ENCODE measurements at regions not wholly inside any gene's neighbourhood (a gene's known extent, or its start where the extent isn't known, plus 50 kb on each side); places are given as distances from the start of the nearest gene placed in this dataset.
"Not testable (repeated sequence)": the region's sequence is repeated elsewhere in the genome, so short reads cannot be mapped to it uniquely, and the experiment has no call there.

GRCh38 chr11:110862407-110862806, 150.2 kb upstream of the ARHGAP20 start:
- no peak for DNase-seq

GRCh38 chr11:110860461-110860860, 148.2 kb upstream of the ARHGAP20 start:
- DNase-seq = no peak

- no peak for DNase-seq
Observed at GRCh38 chr11:110859998-110860397, 147.8 kb upstream of the ARHGAP20 start.

- DNase-seq = no peak
Observed at GRCh38 chr11:110859240-110859840, 147.1 kb upstream of the ARHGAP20 start.

GRCh38 chr11:110858547-110858921, 146.3 kb upstream of the ARHGAP20 start:
- DNase-seq = no peak

GRCh38 chr11:110857892-110858546, 145.8 kb upstream of the ARHGAP20 start:
- no peak for DNase-seq

- no peak for DNase-seq
Observed at GRCh38 chr11:110856996-110857812, 145.0 kb upstream of the ARHGAP20 start.

GRCh38 chr11:110856340-110856739, 144.1 kb upstream of the ARHGAP20 start:
- no peak for DNase-seq

- DNase-seq = no peak
Observed at GRCh38 chr11:110855191-110855590, 143.0 kb upstream of the ARHGAP20 start.

- DNase-seq = no peak
Observed at GRCh38 chr11:110852921-110853490, 140.8 kb upstream of the ARHGAP20 start.

GRCh38 chr11:110850846-110851245, 138.6 kb upstream of the ARHGAP20 start:
- no peak for DNase-seq

- not testable (repeated sequence) for DNase-seq
Observed at GRCh38 chr11:110843053-110843452, 130.8 kb upstream of the ARHGAP20 start.

- DNase-seq = no peak
Observed at GRCh38 chr11:110838808-110839207, 126.6 kb upstream of the ARHGAP20 start.

GRCh38 chr11:110837603-110838002, 125.4 kb upstream of the ARHGAP20 start:
- no peak for DNase-seq

- no peak for DNase-seq
Observed at GRCh38 chr11:110835106-110835505, 122.9 kb upstream of the ARHGAP20 start.

- no peak for DNase-seq
Observed at GRCh38 chr11:110833033-110833484, 120.8 kb upstream of the ARHGAP20 start.

GRCh38 chr11:110832539-110832938, 120.3 kb upstream of the ARHGAP20 start:
- DNase-seq = no peak

GRCh38 chr11:110832080-110832479, 119.8 kb upstream of the ARHGAP20 start:
- no peak for DNase-seq

GRCh38 chr11:110830747-110831146, 118.5 kb upstream of the ARHGAP20 start:
- DNase-seq = no peak

GRCh38 chr11:110830344-110830743, 118.1 kb upstream of the ARHGAP20 start:
- DNase-seq = no peak

- DNase-seq = no peak
Observed at GRCh38 chr11:110829873-110830272, 117.6 kb upstream of the ARHGAP20 start.

GRCh38 chr11:110828086-110828485, 115.8 kb upstream of the ARHGAP20 start:
- no peak for DNase-seq

GRCh38 chr11:110827276-110827675, 115.0 kb upstream of the ARHGAP20 start:
- no peak for DNase-seq

Measured in amniotic stem cell (primary cell).